GM18870 (cell line): ENCODE measurements at regions not wholly inside any gene's neighbourhood (a gene's known extent, or its start where the extent isn't known, plus 50 kb on each side); places are given as distances from the start of the nearest gene placed in this dataset.

Experiments
- ATAC-seq: cut with Tn5 transposase; IDR thresholded peaks from one replicate; pipeline ENCODE4 v1.9.1; 2021; ENCODE audit warnings: moderate library complexity; ENCODE audit not compliant: unreplicated experiment

DNA sequence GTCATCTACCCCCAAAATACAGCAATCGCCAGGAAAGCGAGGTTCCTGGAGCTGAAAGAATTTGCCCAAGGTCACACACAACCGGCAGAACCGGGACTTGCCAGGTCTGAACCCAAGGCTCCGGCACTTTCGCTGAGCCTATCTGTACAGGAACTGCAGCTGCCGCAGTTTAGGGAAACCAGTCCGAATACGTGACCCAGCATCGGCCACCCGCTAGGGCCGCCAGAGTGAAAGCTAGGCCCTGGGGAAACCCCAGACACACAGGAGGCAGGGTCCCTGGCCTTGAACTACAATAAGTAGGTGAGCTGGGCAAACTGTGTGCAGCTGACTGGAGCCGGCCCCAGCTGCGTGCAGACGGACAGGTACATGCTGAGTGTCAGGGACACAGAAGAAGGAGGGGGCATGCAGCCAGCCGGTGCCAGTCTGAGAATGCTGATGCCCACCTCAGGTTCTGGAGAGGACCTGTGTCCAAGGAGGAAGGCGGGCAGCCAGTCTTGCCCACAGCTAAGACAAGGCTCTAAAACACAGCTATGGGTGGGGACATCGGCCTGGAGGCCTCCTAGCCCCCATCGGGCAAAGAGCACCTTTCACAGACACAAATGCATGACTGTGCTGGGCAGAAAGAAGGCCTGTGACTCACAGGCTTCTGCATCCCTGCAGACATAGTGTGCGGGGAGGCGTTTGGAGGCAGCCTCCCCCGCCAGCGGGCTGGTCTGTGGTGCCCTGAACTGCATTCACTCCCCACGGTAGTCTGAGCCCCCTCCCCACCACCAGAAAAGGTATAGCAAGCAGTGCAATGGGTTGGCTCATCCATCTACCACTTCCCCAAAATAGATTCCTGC is 107.4 kb upstream of the ID2 start:
- ATAC-seq: no peak

DNA sequence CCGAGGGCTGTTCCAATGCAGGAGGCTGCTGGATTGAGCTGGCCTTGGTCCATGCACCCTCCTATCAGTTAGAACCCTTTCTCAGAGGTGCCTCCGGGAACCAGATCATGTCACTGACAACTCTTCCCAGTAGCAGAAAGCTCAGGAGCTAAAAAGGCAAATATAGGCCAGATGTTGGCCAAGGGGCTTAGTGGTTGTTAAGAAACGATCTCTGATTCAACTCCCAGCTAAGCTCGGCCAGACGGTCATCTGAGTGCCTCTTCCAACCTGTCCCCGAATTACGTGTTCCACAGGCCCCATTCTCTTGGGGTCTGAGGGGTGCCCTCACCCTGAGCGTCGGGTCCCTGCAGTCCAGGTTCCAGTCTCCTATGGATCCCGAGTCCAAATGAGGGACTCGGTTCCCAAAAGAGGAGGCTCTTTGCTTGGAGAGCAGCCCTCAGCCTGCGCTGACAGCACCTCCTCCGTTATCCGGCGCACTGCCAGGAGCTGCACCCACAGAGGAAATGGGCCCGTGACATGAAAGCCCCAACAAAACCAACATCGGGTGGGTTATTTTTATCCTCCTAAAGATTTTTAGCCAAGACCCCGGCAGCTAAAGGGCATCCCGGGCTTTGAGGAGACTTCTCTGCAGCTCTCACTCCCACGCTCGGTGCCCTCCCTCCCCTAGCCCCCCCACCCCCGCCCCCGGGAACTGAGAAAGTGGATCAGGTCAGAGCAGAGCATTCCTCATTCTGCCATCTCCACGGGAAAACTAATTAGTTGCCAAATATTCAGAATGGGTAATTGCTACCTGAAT is 106.6 kb upstream of the ID2 start:
- ATAC-seq: no peak

GRCh38 chr2:8575834-8576423 is 105.9 kb upstream of the ID2 start:
- no peak for ATAC-seq

GRCh38 chr2:8576525-8577167 is 105.2 kb upstream of the ID2 start:
- no peak for ATAC-seq

GRCh38 chr2:8577573-8577972 is 104.3 kb upstream of the ID2 start:
- no peak for ATAC-seq

- ATAC-seq: no peak
These were observed 103.3 kb upstream of the ID2 start for GRCh38 chr2:8578335-8579244.

DNA sequence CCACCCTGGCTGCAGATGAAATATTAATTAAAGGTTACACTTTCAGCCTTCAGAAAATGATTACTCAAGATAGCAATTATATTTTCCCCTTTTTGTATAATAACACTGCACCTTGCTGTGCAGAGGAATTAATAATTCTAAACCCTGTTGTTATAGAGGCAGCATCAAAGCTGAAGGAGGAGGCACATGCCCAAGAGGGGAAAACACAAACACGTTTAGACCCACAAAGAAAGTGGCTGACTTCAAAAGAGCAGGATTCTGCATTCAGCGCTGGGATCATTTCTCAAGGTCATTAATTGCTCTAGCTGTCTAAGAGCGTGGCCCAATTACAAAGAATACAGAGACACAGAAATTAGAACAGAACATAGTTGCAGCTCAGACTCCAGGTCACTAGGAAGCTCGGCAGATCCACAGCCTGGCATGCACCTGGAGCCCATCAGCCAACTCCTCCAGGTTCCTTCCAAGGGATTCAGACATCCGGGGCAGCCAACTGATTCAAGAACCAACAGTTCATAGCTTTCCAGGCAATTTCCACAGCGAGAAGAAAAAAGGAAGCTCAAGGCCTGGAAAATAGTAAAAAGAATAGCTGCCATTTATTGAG is 102.3 kb upstream of the ID2 start:
- ATAC-seq: no peak

GRCh38 chr2:8580316-8581233 is 101.3 kb upstream of the ID2 start:
- ATAC-seq: no peak

GRCh38 chr2:8581234-8581561 is 100.7 kb upstream of the ID2 start:
- no peak for ATAC-seq

DNA sequence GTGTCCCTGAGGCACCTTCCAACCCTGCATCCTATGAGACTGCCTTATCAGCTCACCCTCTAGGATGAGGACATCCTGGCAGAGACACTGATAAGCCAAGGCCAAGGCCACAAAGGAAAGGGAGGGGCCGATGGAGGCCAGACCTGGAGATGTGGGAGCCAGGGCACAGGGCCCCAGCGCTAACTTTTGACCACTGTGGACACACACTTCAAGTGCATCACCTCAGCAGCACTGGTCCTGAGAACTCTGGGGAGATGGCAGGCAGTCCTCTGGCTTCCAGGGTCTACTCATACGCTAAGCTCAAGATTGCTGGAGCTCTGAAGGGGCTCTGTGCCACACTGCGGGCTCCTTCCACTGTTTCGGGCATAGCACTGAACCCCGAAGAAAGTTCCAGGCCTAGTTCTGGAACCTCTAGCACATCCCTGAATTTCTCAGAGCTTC is 100.2 kb upstream of the ID2 start:
- ATAC-seq: no peak

GRCh38 chr2:8582191-8582590 is 99.7 kb upstream of the ID2 start:
- no peak for ATAC-seq

DNA sequence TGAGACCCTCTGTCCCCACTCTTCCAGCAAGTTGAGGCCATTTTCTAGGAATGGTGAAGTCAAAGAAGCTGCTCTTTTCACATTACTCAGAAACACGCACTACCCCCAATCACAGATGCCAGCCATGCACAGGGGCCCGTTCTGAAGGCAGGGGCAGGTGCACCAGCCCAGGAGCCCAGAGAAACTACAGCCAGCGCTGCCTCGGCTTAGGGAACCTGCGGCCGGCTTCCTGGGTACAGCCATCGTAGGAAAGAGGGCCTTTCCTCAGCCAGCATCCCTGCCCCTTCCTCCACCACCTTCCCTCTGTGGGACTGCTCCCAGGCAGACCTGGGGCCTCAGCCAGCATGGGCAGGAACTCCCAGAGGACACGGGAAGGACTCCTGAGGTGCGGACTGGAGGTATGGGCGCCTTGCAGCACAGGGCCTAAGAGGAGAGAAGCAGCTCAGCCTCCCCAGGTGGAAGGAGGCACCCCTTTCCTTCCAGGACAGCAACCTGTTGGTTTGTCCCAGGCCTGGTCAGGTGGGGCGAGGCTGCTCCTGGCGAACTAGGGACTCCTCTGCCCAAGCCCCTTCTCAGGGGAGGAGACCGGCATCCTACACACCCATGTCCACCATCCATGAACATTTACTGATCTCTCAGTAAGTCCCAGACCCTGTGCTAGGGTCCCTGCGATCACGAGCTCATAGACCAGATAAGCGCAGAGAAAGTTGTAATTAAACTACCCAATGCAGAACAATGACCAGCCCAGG is 99.0 kb upstream of the ID2 start:
- no peak for ATAC-seq

DNA sequence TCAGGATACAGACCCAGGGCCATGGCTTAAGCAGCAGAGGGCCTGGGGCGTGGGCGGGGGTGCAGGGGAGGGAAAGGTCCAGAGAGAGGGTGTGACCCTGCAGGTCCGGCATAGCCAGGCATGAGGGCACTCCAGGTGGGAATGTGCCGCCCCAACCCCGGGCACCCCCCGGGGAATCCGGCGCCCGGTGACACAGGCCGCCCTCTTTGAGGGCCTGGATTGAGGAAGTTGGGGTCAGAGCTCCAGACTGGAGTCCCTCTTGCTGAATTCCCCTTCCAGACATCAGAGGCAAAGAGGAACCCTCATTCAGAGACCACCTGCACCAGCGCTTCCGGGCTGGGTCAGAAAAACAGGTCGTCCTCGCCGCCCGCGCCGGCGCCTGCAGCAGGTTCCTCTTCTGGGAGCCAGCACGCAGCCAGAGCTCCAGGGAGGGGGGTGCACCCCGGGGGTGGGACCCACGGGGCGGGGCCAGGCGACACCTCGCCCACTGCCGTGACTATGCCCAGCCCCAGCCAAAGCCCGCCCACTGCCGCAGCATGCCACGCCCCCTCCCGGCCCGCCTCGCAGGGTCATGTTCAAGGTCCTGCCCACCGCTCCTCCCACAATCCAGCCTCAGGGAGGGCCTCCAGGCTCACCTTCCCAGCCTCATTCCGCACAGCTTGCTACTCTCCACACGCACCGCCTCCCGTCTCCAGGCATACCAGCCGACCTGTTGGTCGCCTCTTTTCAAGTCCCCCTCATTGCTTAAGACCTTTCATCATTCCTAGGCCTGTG is 98.3 kb upstream of the ID2 start:
- peak; percentile 43 for ATAC-seq

DNA sequence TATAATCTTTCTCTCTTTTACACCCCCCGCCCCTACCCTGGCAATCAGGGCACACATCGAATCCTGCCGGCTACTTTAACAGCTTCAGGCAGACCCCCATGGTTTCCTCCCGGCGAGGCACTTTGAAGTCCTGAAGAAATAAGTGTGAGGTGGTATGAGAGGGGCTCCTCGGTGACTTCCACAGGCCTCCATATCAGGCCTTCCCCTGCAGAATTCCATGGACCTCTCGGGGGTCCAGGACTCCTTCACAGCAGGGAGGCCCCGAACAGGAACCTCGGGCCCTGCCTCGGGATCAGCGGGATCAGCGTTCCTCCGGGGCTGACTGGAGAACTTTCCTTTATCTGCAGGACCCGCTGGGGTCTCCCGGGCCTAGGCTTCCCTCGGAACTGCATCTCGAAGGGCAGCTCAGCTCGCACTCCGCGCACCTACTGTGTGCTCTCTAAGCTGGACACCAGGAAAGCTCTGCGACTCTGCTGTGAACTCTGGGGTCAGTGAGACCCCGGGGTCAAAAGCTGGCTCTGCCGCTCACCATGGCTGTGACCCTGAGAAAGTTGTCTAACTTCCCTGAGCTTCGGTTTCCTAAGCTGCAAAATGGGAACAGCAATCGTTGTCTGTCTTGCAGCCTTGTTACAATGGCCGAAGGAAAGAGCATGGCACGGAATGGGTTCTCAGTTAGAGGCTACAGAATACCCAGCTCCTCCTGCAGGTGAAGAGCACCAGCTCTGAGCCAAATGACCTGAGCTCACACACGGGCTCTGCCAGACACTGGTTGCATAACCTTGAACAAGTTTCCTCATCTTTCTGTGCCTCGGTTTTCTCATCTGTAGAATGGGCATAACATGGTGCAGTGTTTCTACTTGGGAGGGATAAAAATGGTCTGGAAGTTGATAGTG is 97.4 kb upstream of the ID2 start:
- ATAC-seq: no peak

GRCh38 chr2:8586457-8587051 is 95.3 kb upstream of the ID2 start:
- no peak for ATAC-seq

GRCh38 chr2:8587251-8587791 is 94.5 kb upstream of the ID2 start:
- ATAC-seq: no peak
